GM12878 (cell line): ENCODE measurements at regions not wholly inside any gene's neighbourhood (a gene's known extent, or its start where the extent isn't known, plus 50 kb on each side); places are given as distances from the start of the nearest gene placed in this dataset.

Experiments
- ATAC-seq: fragments of 200-7000 bp; cut with Tn5 transposase; 3 replicates; pipeline ENCODE4 v1.9.1; 2020; ENCODE audit warnings: mild to moderate bottlenecking, moderate library complexity
- BruUV-seq: library from RNA; stranded (reverse); fragments of 400-500 nt; replicated peaks from 2 replicates; lab custom pipeline; 2021; lab: Mats Ljungman, UMichigan
- CTCF ChIA-PET: fragments of 300-600 bp; sonication (Branson Sonifier 250); formaldehyde crosslinking; extraction: SDS; loops from one replicate; lab custom pipeline; 2021; ENCODE audit warnings: inconsistent platforms; lab: Yijun Ruan, JAX
- POLR2A ChIA-PET: fragments of 350-600 bp; formaldehyde crosslinking; extraction: SDS; loops from one replicate; lab custom pipeline; 2021; ENCODE audit warnings: inconsistent platforms; lab: Charles Lee
- RAD21 ChIA-PET: fragments of 300-600 bp; sonication (Branson Sonifier 250); formaldehyde crosslinking; loops from one replicate; lab custom pipeline; 2023; ENCODE audit warnings: antibody characterized with exemption; ENCODE audit not compliant: unreplicated experiment; lab: Charles Lee
- SMC1A ChIA-PET: fragments of 300-600 bp; sonication (Branson Sonifier 250); formaldehyde crosslinking; loops from one replicate; lab custom pipeline; 2023; ENCODE audit not compliant: unreplicated experiment, uncharacterized antibody; lab: Charles Lee
- DNase-seq: peaks from one replicate; pipeline ENCODE4 v3.0.0-alpha.2; 2011; ENCODE audit warnings: low read depth, low spot score
- FAIRE-seq: peaks from 3 replicates; lab custom pipeline; 2011; peaks lifted over from hg19 to GRCh38; lab: Jason Lieb, UNC
- H2AFZ ChIP-seq: 2 replicates; pipeline ENCODE4 v1.6.0; 2011; ENCODE audit warnings: low read depth, low read length, control low read depth; ENCODE audit not compliant: control insufficient read depth
- H3K27ac ChIP-seq: 2 replicates; pipeline ENCODE4 v1.5.1; 2011; ENCODE audit warnings: control low read depth; ENCODE audit not compliant: control insufficient read depth, insufficient read depth
- H3K27me3 ChIP-seq, 2 experiments: replicated peaks in 1 of 2; 2 replicates each; pipeline versions ENCODE4 v1.6.0 to v1.6.1; 2011; ENCODE audit warnings: low read length in 1 of 2; ENCODE audit not compliant: control insufficient read depth in 2 of 2, insufficient read depth in 2 of 2
- H3K36me3 ChIP-seq, 2 experiments: 2 replicates each; pipeline ENCODE4 v1.5.1; 2011; ENCODE audit warnings: low read length in 1 of 2; ENCODE audit not compliant: control insufficient read depth in 2 of 2, insufficient read depth in 2 of 2
- H3K4me1 ChIP-seq: 2 replicates; pipeline ENCODE4 v1.6.1; 2011; ENCODE audit warnings: mild to moderate bottlenecking, low read length, moderate library complexity, mixed read lengths; ENCODE audit not compliant: control insufficient read depth, insufficient read depth
- H3K4me2 ChIP-seq: 2 replicates; pipeline ENCODE4 v1.6.0; 2011; ENCODE audit warnings: control low read depth; ENCODE audit not compliant: control insufficient read depth, insufficient read depth
- H3K4me3 ChIP-seq: fragments of 200-600 bp; sonication (generic); 2 replicates; pipeline ENCODE4 v1.5.1; 2016
- H3K79me2 ChIP-seq: 2 replicates; pipeline ENCODE4 v1.6.0; 2011; ENCODE audit warnings: low read length; ENCODE audit not compliant: control insufficient read depth, insufficient read depth
- H3K9ac ChIP-seq: 2 replicates; pipeline ENCODE4 v1.8.0; 2011; ENCODE audit warnings: low read length, control low read depth, mixed read lengths; ENCODE audit not compliant: control insufficient read depth, insufficient read depth
- H3K9me3 ChIP-seq: replicated peaks from 3 replicates; pipeline ENCODE4 v1.5.1; 2011; ENCODE audit warnings: mild to moderate bottlenecking, low read length; ENCODE audit not compliant: control insufficient read depth, insufficient read depth
- H4K20me1 ChIP-seq: 2 replicates; pipeline ENCODE4 v1.6.0; 2011; ENCODE audit not compliant: control insufficient read depth, insufficient read depth
- BCL11A ChIP-seq: IDR thresholded peaks from 2 replicates; pipeline ENCODE4 v1.6.1; 2011; ENCODE audit warnings: low read depth, low read length
- CBX3 ChIP-seq: fragments of 200-600 bp; sonication (generic); IDR thresholded peaks from 2 replicates; pipeline ENCODE4 v1.6.1; 2016; ENCODE audit warnings: low read depth, borderline replicate concordance
- CREB1 ChIP-seq: IDR thresholded peaks from 2 replicates; pipeline ENCODE4 v1.6.1; 2012; ENCODE audit warnings: low read depth, mild to moderate bottlenecking, inconsistent platforms
- CREM ChIP-seq: IDR thresholded peaks from 2 replicates; pipeline ENCODE4 v1.6.1; 2014; ENCODE audit warnings: antibody characterized with exemption, low read depth
- HDGF ChIP-seq: fragments of 450-650 bp; IDR thresholded peaks from 2 replicates; pipeline ENCODE4 v1.6.1; 2016; ENCODE audit warnings: antibody characterized with exemption
- MLLT1 ChIP-seq: fragments of 450-650 bp; IDR thresholded peaks from 2 replicates; pipeline ENCODE4 v1.6.1; 2016; ENCODE audit warnings: mild to moderate bottlenecking
- MYB ChIP-seq: fragments of 150-350 bp; IDR thresholded peaks from 2 replicates; pipeline ENCODE4 v1.6.1; 2014; ENCODE audit warnings: mild to moderate bottlenecking, low read depth, low read length, borderline replicate concordance
- NR2C2 ChIP-seq: IDR thresholded peaks from 2 replicates; pipeline ENCODE4 v1.6.1; 2011; ENCODE audit warnings: borderline replicate concordance, low read depth; ENCODE audit not compliant: control insufficient read depth, insufficient read length
- PAX8 ChIP-seq: fragments of 450-650 bp; IDR thresholded peaks from 2 replicates; pipeline ENCODE4 v1.6.1; 2017; ENCODE audit warnings: mild to moderate bottlenecking, moderate library complexity
- POU2F2 ChIP-seq: IDR thresholded peaks from 3 replicates; pipeline ENCODE4 v1.6.1; 2011; ENCODE audit warnings: low read depth, mild to moderate bottlenecking, low read length, borderline replicate concordance
- USF2 ChIP-seq: IDR thresholded peaks from 2 replicates; pipeline ENCODE4 v1.6.1; 2011; ENCODE audit warnings: low read depth, low read length, improper control_type of control experiment, borderline replicate concordance
- ZSCAN29 ChIP-seq: fragments of 450-650 bp; IDR thresholded peaks from 2 replicates; pipeline ENCODE4 v1.6.1; 2017; ENCODE audit warnings: mild to moderate bottlenecking, moderate library complexity
- whole genome bisulfite sequencing: methylation state at CpG from one replicate; pipeline ENCODE4 v1.1.6; 2016; ENCODE audit warnings: low lambda C conversion rate; ENCODE audit not compliant: insufficient replicate concordance, insufficient coverage; ENCODE audit errors: missing lambda C conversion rate; 5-methylcytosine and 5-hydroxymethylcytosine counted together
- in situ Hi-C: fragments of 300-500 bp; cut with MboI; formaldehyde crosslinking; loops from 9 replicates; pipeline ENCODE4 v1.14.3; 2018; ENCODE audit warnings: mixed read lengths
- intact Hi-C: fragments of 100-400 bp; cut with micrococcal nuclease; formaldehyde crosslinking; loops from one replicate; pipeline ENCODE4 v1.14.2; 2022; ENCODE audit not compliant: unreplicated experiment

GRCh38 chr9:2934883-2935282, 91.0 kb upstream of the PUM3 start:
- no peak for FAIRE-seq
- Histone ChIP-seq H3K4me3 (no peak overlapping the region), H4K20me1 (no peaks in the 10 kb centered on the region), H3K9me3 (no peaks in the 10 kb centered on the region), H3K36me3 (no peaks in the 10 kb centered on the region), H3K79me2 (no peaks in the 10 kb centered on the region), H3K27me3 (no peaks in the 10 kb centered on the region), H3K9ac (no peak overlapping the region), H2AFZ (no peak overlapping the region), H3K4me1 (no peaks in the 10 kb centered on the region), H3K27ac (no peak overlapping the region), H3K4me2 (no peak overlapping the region)
- TF ChIP-seq CBX3 = no peak
- intact Hi-C loops (no loop called here), in situ Hi-C loops (no loop called here)
- RAD21 ChIA-PET = no interaction called here
- ATAC-seq = no peak
- CTCF ChIA-PET = interaction anchor here (1.1 kb wide), 1 partner anchor 11 kb away, joined by 3 read pairs; no protein-coding TSS in a partner anchor
- 41% methylated on average over 7 of the region's 7 CpGs for WGBS
- SMC1A ChIA-PET = no interaction called here
- POLR2A ChIA-PET = no interaction called here
- no TSS peak for BruUV-seq
- DNase-seq = no peak

- in situ Hi-C loops = no loop called here
- ChIA-PET RAD21 (no interaction called here), POLR2A (no interaction called here)
- WGBS = 12% methylated on average over 7 of the region's 7 CpGs
- Histone ChIP-seq H2AFZ (no peak overlapping the region), H3K9ac (no peak overlapping the region), H3K36me3 (no peaks in the 10 kb centered on the region), H3K4me2 (no peak overlapping the region)
- TF ChIP-seq HDGF = no peak
- no peak for TF ChIP-seq USF2
- no peak for TF ChIP-seq BCL11A
- TF ChIP-seq NR2C2 = no peak
- TF ChIP-seq POU2F2 = no peak
- TF ChIP-seq CREB1 = no peak
- no peak for TF ChIP-seq PAX8
- no peak for TF ChIP-seq MLLT1
- TF ChIP-seq CREM = no peak
- no peak for TF ChIP-seq ZSCAN29
- no peak for TF ChIP-seq MYB
- TF ChIP-seq, all 136 proteins: peak for 0
- Histone ChIP-seq H3K27ac (no peak overlapping the region), H3K9me3 (no peaks in the 10 kb centered on the region), H3K27me3 (no peaks in the 10 kb centered on the region), H3K79me2 (no peaks in the 10 kb centered on the region), H4K20me1 (no peaks in the 10 kb centered on the region), H3K4me3 (no peak overlapping the region), H3K4me1 (no peaks in the 10 kb centered on the region)
- no peak for DNase-seq
- FAIRE-seq = no peak
- no TSS peak for BruUV-seq
- CTCF ChIA-PET = interaction anchor here (1.1 kb wide), 1 partner anchor 11 kb away, joined by 3 read pairs; no protein-coding TSS in a partner anchor
- ATAC-seq = no peak
- intact Hi-C loops = no loop called here
- SMC1A ChIA-PET = no interaction called here
These were observed 90.4 kb upstream of the PUM3 start for GRCh38 chr9:2934241-2934650.
